ENCODE measurements at regions not wholly inside any gene's neighbourhood (a gene's known extent, or its start where the extent isn't known, plus 50 kb on each side); places are given as distances from the start of the nearest gene placed in this dataset.

DNA sequence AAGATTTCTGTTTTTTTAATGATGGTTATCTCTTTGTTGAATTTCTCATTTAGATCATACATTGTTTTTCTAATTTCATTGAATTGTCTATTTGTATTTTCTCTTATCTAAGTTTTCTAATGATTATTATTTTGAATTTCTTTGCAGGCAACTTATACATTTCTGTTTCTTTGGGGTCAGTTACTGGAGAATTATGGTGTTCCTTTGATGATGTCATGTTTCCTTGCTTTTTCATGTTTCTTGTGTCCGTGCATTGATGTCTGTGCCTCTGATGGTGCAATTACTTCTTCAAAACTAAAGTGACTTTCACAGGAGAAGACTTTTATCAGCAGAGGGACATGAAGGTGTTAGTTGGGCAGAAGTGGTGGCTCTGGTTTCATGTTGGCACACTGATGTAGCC, 270.7 kb upstream of the MOCS1 start:
- DNase-seq = no peak
- Histone ChIP-seq H3K4me1 (ENCODE audit: control insufficient read depth in 5 of 5, insufficient read depth in 5 of 5, low read length in 5 of 5) (no peaks in the 10 kb centered on the region), H3K36me3 (ENCODE audit: control insufficient read depth in 4 of 4, insufficient read depth in 4 of 4, low read length in 4 of 4) (no peaks in the 10 kb centered on the region), H3K27ac (ENCODE audit: low read depth in 1 of 2, low read length in 1 of 2) (no peak overlapping the region), H3K27me3 (ENCODE audit: control insufficient read depth in 3 of 3, insufficient read depth in 3 of 3, low read length in 2 of 3) (no peaks in the 10 kb centered on the region), H3K9me3 (ENCODE audit: control insufficient read depth in 4 of 4, insufficient read depth in 3 of 4, low read length in 3 of 4) (peaks cover 0 to 17% (median 5%) of the 10 kb centered on the region in 4 donors), H3K9ac (ENCODE audit: insufficient read depth in 1 of 2, low read length in 2 of 2) (no peak overlapping the region), H3K4me3 (no peak overlapping the region)
- TF ChIP-seq, protein P1, sequence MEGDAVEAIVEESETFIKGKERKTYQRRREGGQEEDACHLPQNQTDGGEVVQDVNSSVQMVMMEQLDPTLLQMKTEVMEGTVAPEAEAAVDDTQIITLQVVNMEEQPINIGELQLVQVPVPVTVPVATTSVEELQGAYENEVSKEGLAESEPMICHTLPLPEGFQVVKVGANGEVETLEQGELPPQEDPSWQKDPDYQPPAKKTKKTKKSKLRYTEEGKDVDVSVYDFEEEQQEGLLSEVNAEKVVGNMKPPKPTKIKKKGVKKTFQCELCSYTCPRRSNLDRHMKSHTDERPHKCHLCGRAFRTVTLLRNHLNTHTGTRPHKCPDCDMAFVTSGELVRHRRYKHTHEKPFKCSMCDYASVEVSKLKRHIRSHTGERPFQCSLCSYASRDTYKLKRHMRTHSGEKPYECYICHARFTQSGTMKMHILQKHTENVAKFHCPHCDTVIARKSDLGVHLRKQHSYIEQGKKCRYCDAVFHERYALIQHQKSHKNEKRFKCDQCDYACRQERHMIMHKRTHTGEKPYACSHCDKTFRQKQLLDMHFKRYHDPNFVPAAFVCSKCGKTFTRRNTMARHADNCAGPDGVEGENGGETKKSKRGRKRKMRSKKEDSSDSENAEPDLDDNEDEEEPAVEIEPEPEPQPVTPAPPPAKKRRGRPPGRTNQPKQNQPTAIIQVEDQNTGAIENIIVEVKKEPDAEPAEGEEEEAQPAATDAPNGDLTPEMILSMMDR (IDR thresholded peaks at IDR 0.05; ENCODE audit: control extremely low read depth, extremely low read depth) = no peak
- no peak for ATAC-seq (ENCODE audit: insufficient read depth, low FRiP score)
- WGBS, 2 donors = 88 to 96% methylated on average over 1 of the region's 1 CpG

DNA sequence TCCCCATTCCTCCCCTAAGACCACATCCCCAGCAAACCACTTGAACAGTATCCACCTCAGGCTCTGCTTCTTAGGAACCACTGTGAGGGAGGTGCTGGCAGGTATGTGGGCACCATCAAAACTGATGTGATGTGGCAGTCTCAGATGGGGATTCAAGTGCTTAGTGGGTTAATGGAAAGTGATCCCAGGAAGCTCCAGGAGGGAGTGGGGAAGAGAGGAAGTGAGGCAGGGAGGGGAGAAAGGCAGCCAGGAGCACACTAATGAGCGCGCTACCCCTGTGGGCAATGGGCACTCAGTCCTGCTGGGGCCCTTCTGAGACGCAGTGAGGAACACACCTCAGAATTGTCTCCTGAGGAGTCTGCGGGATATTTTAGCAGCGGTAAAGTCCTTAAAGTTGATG, 263.1 kb upstream of the MOCS1 start:
- TF ChIP-seq, protein P1 (IDR thresholded peaks at IDR 0.05; ENCODE audit: control extremely low read depth, extremely low read depth) = no peak
- Histone ChIP-seq H3K9me3 (ENCODE audit: control insufficient read depth in 4 of 4, insufficient read depth in 3 of 4, low read length in 3 of 4) (peaks cover 0 to 5% (median 1%) of the 10 kb centered on the region in 4 donors), H3K27me3 (ENCODE audit: control insufficient read depth in 3 of 3, insufficient read depth in 3 of 3, low read length in 2 of 3) (no peaks in the 10 kb centered on the region), H3K4me1 (ENCODE audit: control insufficient read depth in 5 of 5, insufficient read depth in 5 of 5, low read length in 5 of 5) (no peaks in the 10 kb centered on the region), H3K4me3 (no peak overlapping the region), H3K36me3 (ENCODE audit: control insufficient read depth in 4 of 4, insufficient read depth in 4 of 4, low read length in 4 of 4) (no peaks in the 10 kb centered on the region), H3K27ac (ENCODE audit: low read depth in 1 of 2, low read length in 1 of 2) (no peak overlapping the region), H3K9ac (ENCODE audit: insufficient read depth in 1 of 2, low read length in 2 of 2) (no peak overlapping the region)
- ATAC-seq (ENCODE audit: insufficient read depth, low FRiP score) = no peak
- DNase-seq = no peak
- WGBS, 2 donors = 83 to 88% methylated on average over 5 of the region's 5 CpGs

DNA sequence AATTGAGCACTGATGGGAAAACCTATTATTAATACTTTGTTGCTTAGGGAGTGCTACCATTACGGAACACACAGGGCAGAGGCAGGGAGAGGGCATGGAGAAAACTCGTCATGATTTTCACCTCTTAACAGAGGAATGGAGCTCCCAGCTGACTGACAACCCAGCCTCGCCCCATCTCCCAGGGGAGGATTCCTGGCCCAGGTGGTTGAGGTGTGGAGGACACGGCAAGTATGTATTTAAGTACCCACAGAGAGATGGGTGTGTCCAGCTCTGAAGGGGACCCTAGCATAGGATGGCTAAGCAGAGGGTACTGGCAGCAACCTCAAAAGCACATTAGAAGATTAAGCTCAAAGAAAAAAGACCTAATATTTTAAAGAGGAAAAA, 261.9 kb upstream of the MOCS1 start:
- Histone ChIP-seq H3K27me3 (ENCODE audit: control insufficient read depth in 3 of 3, insufficient read depth in 3 of 3, low read length in 2 of 3) (no peaks in the 10 kb centered on the region), H3K4me1 (ENCODE audit: control insufficient read depth in 5 of 5, insufficient read depth in 5 of 5, low read length in 5 of 5) (no peaks in the 10 kb centered on the region), H3K9me3 (ENCODE audit: control insufficient read depth in 4 of 4, insufficient read depth in 3 of 4, low read length in 3 of 4) (peaks cover 0 to under 1% (median under 1%) of the 10 kb centered on the region in 4 donors), H3K4me3 (no peak overlapping the region), H3K36me3 (ENCODE audit: control insufficient read depth in 4 of 4, insufficient read depth in 4 of 4, low read length in 4 of 4) (no peaks in the 10 kb centered on the region), H3K9ac (ENCODE audit: insufficient read depth in 1 of 2, low read length in 2 of 2) (no peak overlapping the region), H3K27ac (ENCODE audit: low read depth in 1 of 2, low read length in 1 of 2) (no peak overlapping the region)
- DNase-seq (no peak), ATAC-seq (ENCODE audit: insufficient read depth, low FRiP score) (no peak)
- TF ChIP-seq, protein P1 (IDR thresholded peaks at IDR 0.05; ENCODE audit: control extremely low read depth, extremely low read depth) = no peak
- WGBS, 2 donors = 72 to 77% methylated on average over 4 of the region's 4 CpGs

DNA sequence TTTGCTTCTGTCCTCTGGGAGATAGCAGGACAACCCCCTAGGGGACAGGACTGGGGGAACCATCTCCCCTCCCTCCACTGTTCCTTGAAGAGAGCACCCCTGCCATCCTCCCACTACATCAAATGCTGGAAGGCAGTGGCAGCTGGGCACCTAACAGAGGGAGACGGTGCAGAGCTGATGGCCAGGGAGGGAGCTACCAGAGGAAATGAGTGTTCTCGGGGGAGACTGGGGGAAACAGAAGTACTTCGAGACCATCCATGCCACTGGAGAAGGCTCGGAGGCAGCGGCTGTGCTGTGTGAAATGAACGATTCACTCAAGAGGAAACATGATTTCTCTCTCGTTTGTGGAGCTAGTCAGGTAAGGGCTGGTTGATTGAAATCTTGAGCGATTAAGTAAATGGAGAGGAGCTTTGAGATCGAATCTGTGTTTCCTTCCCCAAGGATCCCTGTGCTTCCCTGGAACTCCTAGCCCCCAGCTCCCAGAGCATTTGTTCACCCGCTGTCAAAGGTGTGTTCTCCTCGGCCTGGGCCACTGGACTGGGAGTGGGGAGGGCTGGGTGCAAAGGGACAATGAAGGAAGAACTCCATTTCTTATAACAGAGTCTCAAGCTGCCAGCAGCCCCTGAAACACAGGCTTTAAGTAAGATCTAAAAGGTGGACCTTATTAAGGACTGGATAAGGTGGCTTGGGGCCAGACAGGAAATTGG, 261.3 kb upstream of the MOCS1 start:
- DNase-seq = no peak
- no peaks in the 10 kb centered on the region for H3K9me3 ChIP-seq (ENCODE audit: control insufficient read depth in 4 of 4, insufficient read depth in 3 of 4, low read length in 3 of 4)
- H3K27ac ChIP-seq (ENCODE audit: low read depth in 1 of 2, low read length in 1 of 2) = no peak overlapping the region
- no peaks in the 10 kb centered on the region for H3K27me3 ChIP-seq (ENCODE audit: control insufficient read depth in 3 of 3, insufficient read depth in 3 of 3, low read length in 2 of 3)
- no peak for ATAC-seq (ENCODE audit: insufficient read depth, low FRiP score)
- H3K4me3 ChIP-seq = no peak overlapping the region
- H3K9ac ChIP-seq (ENCODE audit: insufficient read depth in 1 of 2, low read length in 2 of 2) = no peak overlapping the region
- H3K4me1 ChIP-seq (ENCODE audit: control insufficient read depth in 5 of 5, insufficient read depth in 5 of 5, low read length in 5 of 5) = no peaks in the 10 kb centered on the region
- no peaks in the 10 kb centered on the region for H3K36me3 ChIP-seq (ENCODE audit: control insufficient read depth in 4 of 4, insufficient read depth in 4 of 4, low read length in 4 of 4)
- TF ChIP-seq, protein P1 (IDR thresholded peaks at IDR 0.05; ENCODE audit: control extremely low read depth, extremely low read depth) = no peak
- WGBS, 2 donors = 85 to 90% methylated on average over 11 of the region's 11 CpGs
